Upper lobe of left lung (tissue), 4 donors: ENCODE measurements at regions not wholly inside any gene's neighbourhood (a gene's known extent, or its start where the extent isn't known, plus 50 kb on each side); places are given as distances from the start of the nearest gene placed in this dataset.

Experiments used
- CTCF ChIP-seq, 6 experiments: fragments of 450-650 bp in 4 of 6; fragments of 200-600 bp in 2 of 6; sonication (generic) in 2 of 6; IDR thresholded peaks; one replicate each; pipeline ENCODE4 v1.5.1; 2016 to 2019; ENCODE audit warnings: antibody characterized with exemption in 6 of 6
- POLR2A ChIP-seq, 4 donors: fragments of 450-650 bp; IDR thresholded peaks; one replicate each; pipeline ENCODE4 v1.5.1; 2016 to 2017; ENCODE audit warnings: antibody characterized with exemption in 4 of 4, mild to moderate bottlenecking in 2 of 4
- POLR2AphosphoS5 ChIP-seq, 2 donors: sonication (generic); formaldehyde crosslinking; IDR thresholded peaks; one replicate each; pipeline ENCODE4 v1.5.1; 2017; ENCODE audit warnings: antibody characterized with exemption in 2 of 2

- no peak for TF ChIP-seq POLR2A (IDR thresholded peaks at IDR 0.05)
- no peak for TF ChIP-seq CTCF (IDR thresholded peaks at IDR 0.05)
- TF ChIP-seq POLR2AphosphoS5 (IDR thresholded peaks at IDR 0.05) = no peak
Measured at GRCh38 chr4:79173186-79173585, 152.7 kb downstream of the NAA11 start.
